ENCODE measurements at regions not wholly inside any gene's neighbourhood (a gene's known extent, or its start where the extent isn't known, plus 50 kb on each side); places are given as distances from the start of the nearest gene placed in this dataset.

DNA sequence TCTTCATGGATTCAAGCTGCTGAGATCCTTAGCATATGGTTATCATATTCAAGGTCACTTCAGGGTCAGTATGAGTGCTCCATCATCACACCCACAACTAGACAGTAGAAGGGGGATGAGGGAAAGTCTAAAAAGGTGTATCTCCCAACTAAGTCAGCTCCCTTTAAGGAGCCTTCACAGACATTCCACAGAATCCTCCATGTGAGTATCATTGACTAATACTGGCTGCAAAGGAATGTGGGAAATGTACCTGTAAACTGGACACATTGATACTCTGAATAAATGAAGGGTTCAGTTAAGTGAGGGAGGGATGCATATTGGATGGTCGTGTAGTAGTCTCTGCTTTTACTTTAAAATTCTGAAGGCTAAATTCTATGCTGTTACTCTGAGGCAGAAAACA, 330.7 kb downstream of the LRRC70 start:
- FAIRE-seq (no peak), DNase-seq (ENCODE audit: extremely low read depth in 1 of 4, low spot score in 3 of 4) (no peak), ATAC-seq (no peak)
- no TSS peak for BruUV-seq (replicated peaks)
- H3K9me1 ChIP-seq (ENCODE audit: control insufficient read depth, insufficient read depth, low read length), result no peaks in the 10 kb centered on the region
- TF ChIP-seq ZC3H4 (CRISPR knock-in tag; IDR thresholded peaks at IDR 0.05; ENCODE audit: borderline replicate concordance) (no peak), SMARCA5 (IDR thresholded peaks at IDR 0.05) (no peak), NFIC (IDR thresholded peaks at IDR 0.05) (no peak)
- TF ChIP-seq, protein P1, sequence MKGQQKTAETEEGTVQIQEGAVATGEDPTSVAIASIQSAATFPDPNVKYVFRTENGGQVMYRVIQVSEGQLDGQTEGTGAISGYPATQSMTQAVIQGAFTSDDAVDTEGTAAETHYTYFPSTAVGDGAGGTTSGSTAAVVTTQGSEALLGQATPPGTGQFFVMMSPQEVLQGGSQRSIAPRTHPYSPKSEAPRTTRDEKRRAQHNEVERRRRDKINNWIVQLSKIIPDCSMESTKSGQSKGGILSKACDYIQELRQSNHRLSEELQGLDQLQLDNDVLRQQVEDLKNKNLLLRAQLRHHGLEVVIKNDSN (CRISPR knock-in tag; IDR thresholded peaks at IDR 0.05), result no peak
- H3K9ac ChIP-seq (ENCODE audit: insufficient read depth in 1 of 2, low read depth in 2 of 2, low read length in 2 of 2), result no peak overlapping the region
- H3K4me3 ChIP-seq, result no peak overlapping the region
- 0% methylated on average over 1 of the region's 1 CpG for WGBS (ENCODE audit: insufficient coverage, low coverage, missing lambda C conversion rate)
- no peaks in the 10 kb centered on the region for H3K4me1 ChIP-seq (replicated peaks in 1 of 2; ENCODE audit: control insufficient read depth in 2 of 2, insufficient read depth in 2 of 2, low read length in 2 of 2)
- in situ Hi-C loops (cut with MboI) (no loop called here), intact Hi-C loops (cut with micrococcal nuclease) (no loop called here)
- no peak overlapping the region for H3K4me2 ChIP-seq (ENCODE audit: insufficient read depth, low read length)
- no peaks in the 10 kb centered on the region for H3K36me3 ChIP-seq (ENCODE audit: control insufficient read depth, insufficient read depth, low read length)
- no peaks in the 10 kb centered on the region for H3K79me2 ChIP-seq (ENCODE audit: control insufficient read depth, insufficient read depth, low read length)
- H3K9me3 ChIP-seq (replicated peaks; ENCODE audit: control insufficient read depth, insufficient read depth, low read depth, low read length), result no peaks in the 10 kb centered on the region; the same call in 1 of the 2 replicates
- ChIA-PET CTCF (ENCODE audit: low intra/inter-chr PET ratio) (no interaction called here), POLR2A (interaction anchor here (0.8 kb wide), 1 partner anchor 13 kb away, joined by 3 read pairs; no protein-coding TSS in a partner anchor)
- H3K27me3 ChIP-seq (ENCODE audit: control insufficient read depth in 2 of 2, insufficient read depth in 2 of 2, low read length in 2 of 2), result no peaks in the 10 kb centered on the region
- H4K20me1 ChIP-seq (replicated peaks; ENCODE audit: control insufficient read depth, insufficient read depth, low read length), result no peaks in the 10 kb centered on the region
- H3K27ac ChIP-seq (ENCODE audit: extremely low read depth, low read depth, low read length), result no peak overlapping the region
- no peak overlapping the region for H2AFZ ChIP-seq (ENCODE audit: low read depth, low read length)

DNA sequence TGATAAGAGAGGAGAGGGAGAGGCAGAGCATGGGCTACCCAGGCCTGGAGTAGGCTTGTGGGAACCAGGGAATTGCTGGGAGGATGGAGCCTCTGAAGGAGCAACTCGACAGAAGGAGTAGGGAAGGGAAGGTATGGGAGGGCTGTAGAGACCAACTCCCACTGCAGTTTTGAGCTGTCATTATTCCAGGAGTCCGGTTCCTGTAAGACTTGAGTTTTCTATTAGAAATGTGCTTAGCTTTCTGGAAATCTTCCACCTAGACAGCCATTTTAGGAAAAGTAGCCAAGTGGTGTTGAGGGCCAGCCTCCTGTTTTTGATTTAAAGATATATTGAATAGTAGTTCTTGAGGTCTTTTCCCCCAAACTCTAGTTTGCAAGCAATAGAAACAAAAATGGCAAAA, 323.5 kb downstream of the LRRC70 start:
- no peaks in the 10 kb centered on the region for H3K36me3 ChIP-seq (ENCODE audit: control insufficient read depth, insufficient read depth, low read length)
- 0% methylated on average over 2 of the region's 2 CpGs for whole genome bisulfite sequencing (ENCODE audit: insufficient coverage, low coverage, missing lambda C conversion rate)
- no peaks in the 10 kb centered on the region for H3K9me1 ChIP-seq (ENCODE audit: control insufficient read depth, insufficient read depth, low read length)
- intact Hi-C loops (cut with micrococcal nuclease), result no loop called here
- H3K4me3 ChIP-seq, result no peak overlapping the region
- no peak overlapping the region for H3K9ac ChIP-seq (ENCODE audit: insufficient read depth in 1 of 2, low read depth in 2 of 2, low read length in 2 of 2)
- no peak overlapping the region for H3K27ac ChIP-seq (ENCODE audit: extremely low read depth, low read depth, low read length)
- H3K9me3 ChIP-seq (replicated peaks; ENCODE audit: control insufficient read depth, insufficient read depth, low read depth, low read length), result no peaks in the 10 kb centered on the region
- H3K4me2 ChIP-seq (ENCODE audit: insufficient read depth, low read length), result no peak overlapping the region
- H3K27me3 ChIP-seq (ENCODE audit: control insufficient read depth in 2 of 2, insufficient read depth in 2 of 2, low read length in 2 of 2), result no peaks in the 10 kb centered on the region
- in situ Hi-C loops (cut with MboI), result no loop called here
- DNase-seq (ENCODE audit: extremely low read depth in 1 of 4, low spot score in 3 of 4) (no peak), ATAC-seq (no peak), FAIRE-seq (no peak)
- no TSS peak for BruUV-seq (replicated peaks)
- H3K4me1 ChIP-seq (replicated peaks in 1 of 2; ENCODE audit: control insufficient read depth in 2 of 2, insufficient read depth in 2 of 2, low read length in 2 of 2), result no peaks in the 10 kb centered on the region
- POLR2A ChIA-PET, result no interaction called here
- H3K79me2 ChIP-seq (ENCODE audit: control insufficient read depth, insufficient read depth, low read length), result no peaks in the 10 kb centered on the region
- no peaks in the 10 kb centered on the region for H4K20me1 ChIP-seq (replicated peaks; ENCODE audit: control insufficient read depth, insufficient read depth, low read length)
- H2AFZ ChIP-seq (ENCODE audit: low read depth, low read length), result no peak overlapping the region
- CTCF ChIA-PET (ENCODE audit: low intra/inter-chr PET ratio), result no interaction called here
- TF ChIP-seq PTRF (tag; IDR thresholded peaks at IDR 0.05), result no peak
- TF ChIP-seq FOXP1 (CRISPR knock-in tag; IDR thresholded peaks at IDR 0.05), result no peak
- no peak for TF ChIP-seq EP300 (IDR thresholded peaks at IDR 0.05; ENCODE audit: low read length)
- TF ChIP-seq, protein P2, sequence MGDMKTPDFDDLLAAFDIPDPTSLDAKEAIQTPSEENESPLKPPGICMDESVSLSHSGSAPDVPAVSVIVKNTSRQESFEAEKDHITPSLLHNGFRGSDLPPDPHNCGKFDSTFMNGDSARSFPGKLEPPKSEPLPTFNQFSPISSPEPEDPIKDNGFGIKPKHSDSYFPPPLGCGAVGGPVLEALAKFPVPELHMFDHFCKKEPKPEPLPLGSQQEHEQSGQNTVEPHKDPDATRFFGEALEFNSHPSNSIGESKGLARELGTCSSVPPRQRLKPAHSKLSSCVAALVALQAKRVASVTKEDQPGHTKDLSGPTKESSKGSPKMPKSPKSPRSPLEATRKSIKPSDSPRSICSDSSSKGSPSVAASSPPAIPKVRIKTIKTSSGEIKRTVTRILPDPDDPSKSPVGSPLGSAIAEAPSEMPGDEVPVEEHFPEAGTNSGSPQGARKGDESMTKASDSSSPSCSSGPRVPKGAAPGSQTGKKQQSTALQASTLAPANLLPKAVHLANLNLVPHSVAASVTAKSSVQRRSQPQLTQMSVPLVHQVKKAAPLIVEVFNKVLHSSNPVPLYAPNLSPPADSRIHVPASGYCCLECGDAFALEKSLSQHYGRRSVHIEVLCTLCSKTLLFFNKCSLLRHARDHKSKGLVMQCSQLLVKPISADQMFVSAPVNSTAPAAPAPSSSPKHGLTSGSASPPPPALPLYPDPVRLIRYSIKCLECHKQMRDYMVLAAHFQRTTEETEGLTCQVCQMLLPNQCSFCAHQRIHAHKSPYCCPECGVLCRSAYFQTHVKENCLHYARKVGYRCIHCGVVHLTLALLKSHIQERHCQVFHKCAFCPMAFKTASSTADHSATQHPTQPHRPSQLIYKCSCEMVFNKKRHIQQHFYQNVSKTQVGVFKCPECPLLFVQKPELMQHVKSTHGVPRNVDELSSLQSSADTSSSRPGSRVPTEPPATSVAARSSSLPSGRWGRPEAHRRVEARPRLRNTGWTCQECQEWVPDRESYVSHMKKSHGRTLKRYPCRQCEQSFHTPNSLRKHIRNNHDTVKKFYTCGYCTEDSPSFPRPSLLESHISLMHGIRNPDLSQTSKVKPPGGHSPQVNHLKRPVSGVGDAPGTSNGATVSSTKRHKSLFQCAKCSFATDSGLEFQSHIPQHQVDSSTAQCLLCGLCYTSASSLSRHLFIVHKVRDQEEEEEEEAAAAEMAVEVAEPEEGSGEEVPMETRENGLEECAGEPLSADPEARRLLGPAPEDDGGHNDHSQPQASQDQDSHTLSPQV (IDR thresholded peaks at IDR 0.05), result no peak
- TF ChIP-seq MBD1 (CRISPR knock-in tag; IDR thresholded peaks at IDR 0.05), result no peak
- no peak for TF ChIP-seq NCOA1 (IDR thresholded peaks at IDR 0.05; ENCODE audit: low read depth)
- no peak for TF ChIP-seq SMARCE1 (IDR thresholded peaks at IDR 0.05)

Measured in K562 (cell line).